ENCODE measurements at regions not wholly inside any gene's neighbourhood (a gene's known extent, or its start where the extent isn't known, plus 50 kb on each side); places are given as distances from the start of the nearest gene placed in this dataset.

DNA sequence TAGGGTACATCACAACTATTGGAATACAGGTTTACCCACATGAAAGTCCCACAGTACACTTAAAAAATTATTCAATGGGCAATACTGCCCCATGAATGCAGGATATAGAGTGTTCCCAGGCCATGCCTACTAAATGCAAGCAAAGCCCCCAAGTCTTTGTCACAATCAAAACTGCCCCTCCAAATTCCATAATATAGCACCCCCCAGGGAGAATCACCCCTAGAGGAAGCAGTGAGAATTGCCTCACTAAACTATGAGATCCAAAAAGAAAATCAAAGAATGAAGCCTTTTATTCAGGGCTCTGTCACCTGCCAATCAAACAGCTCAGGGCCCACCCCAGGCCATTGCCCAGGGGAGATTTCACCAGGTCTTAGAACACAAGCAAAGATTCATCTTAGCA is 90.8 kb downstream of the ATPSCKMT start:
- TF ChIP-seq, protein P1, sequence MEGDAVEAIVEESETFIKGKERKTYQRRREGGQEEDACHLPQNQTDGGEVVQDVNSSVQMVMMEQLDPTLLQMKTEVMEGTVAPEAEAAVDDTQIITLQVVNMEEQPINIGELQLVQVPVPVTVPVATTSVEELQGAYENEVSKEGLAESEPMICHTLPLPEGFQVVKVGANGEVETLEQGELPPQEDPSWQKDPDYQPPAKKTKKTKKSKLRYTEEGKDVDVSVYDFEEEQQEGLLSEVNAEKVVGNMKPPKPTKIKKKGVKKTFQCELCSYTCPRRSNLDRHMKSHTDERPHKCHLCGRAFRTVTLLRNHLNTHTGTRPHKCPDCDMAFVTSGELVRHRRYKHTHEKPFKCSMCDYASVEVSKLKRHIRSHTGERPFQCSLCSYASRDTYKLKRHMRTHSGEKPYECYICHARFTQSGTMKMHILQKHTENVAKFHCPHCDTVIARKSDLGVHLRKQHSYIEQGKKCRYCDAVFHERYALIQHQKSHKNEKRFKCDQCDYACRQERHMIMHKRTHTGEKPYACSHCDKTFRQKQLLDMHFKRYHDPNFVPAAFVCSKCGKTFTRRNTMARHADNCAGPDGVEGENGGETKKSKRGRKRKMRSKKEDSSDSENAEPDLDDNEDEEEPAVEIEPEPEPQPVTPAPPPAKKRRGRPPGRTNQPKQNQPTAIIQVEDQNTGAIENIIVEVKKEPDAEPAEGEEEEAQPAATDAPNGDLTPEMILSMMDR (IDR thresholded peaks at IDR 0.05) = no peak
- TF ChIP-seq POLR2AphosphoS5 (IDR thresholded peaks at IDR 0.05; ENCODE audit: insufficient read depth in 1 of 2, low read depth in 1 of 2) = no peak
- no peak for TF ChIP-seq POLR2A (IDR thresholded peaks at IDR 0.05)
